ENCODE measurements at regions not wholly inside any gene's neighbourhood (a gene's known extent, or its start where the extent isn't known, plus 50 kb on each side); places are given as distances from the start of the nearest gene placed in this dataset.

DNA sequence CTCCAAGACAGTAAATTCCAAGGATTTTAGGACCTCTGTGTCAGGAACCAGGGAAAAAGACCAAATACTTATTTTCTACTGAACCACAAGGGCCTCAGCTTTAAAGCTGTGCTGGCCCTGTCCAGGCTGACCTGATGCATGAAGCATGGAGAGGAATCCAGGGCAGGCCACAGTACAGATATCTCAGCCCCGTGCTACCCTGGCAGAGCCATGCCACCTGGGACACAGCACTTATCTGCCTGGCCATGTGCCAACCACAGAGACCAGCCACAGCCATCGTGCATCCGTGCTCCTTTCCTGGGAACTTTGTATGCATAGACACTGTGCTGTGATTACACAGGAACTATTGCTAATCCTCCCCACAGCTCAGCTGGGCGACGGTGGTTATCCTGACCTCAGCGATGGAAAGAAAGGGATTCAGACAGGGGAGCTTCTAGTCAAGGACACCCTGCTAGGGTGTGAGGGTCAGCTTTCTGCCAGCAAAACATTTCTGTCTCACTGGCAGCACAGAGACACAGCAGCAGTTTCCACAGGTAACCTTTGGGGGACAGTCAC is 687.4 kb upstream of the ID2 start:
- in situ Hi-C loops (cut with MboI; ENCODE audit: low pct_ligation_motif_present in 1 of 4, low pct_unique_long_range_greater_than_20kb in 1 of 4, low sequenced_read_pairs in 3 of 4) = no loop called here
- H3K27ac ChIP-seq = no peak overlapping the region
- intact Hi-C loops (cut with DNase I; ENCODE audit: low total_unique reads) = no loop called here
- TF ChIP-seq, protein P1, sequence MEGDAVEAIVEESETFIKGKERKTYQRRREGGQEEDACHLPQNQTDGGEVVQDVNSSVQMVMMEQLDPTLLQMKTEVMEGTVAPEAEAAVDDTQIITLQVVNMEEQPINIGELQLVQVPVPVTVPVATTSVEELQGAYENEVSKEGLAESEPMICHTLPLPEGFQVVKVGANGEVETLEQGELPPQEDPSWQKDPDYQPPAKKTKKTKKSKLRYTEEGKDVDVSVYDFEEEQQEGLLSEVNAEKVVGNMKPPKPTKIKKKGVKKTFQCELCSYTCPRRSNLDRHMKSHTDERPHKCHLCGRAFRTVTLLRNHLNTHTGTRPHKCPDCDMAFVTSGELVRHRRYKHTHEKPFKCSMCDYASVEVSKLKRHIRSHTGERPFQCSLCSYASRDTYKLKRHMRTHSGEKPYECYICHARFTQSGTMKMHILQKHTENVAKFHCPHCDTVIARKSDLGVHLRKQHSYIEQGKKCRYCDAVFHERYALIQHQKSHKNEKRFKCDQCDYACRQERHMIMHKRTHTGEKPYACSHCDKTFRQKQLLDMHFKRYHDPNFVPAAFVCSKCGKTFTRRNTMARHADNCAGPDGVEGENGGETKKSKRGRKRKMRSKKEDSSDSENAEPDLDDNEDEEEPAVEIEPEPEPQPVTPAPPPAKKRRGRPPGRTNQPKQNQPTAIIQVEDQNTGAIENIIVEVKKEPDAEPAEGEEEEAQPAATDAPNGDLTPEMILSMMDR (IDR thresholded peaks at IDR 0.05) = no peak
- TF ChIP-seq POLR2A (IDR thresholded peaks at IDR 0.05) (no peak), EP300 (IDR thresholded peaks at IDR 0.05; ENCODE audit: low read depth) (no peak), POLR2AphosphoS5 (IDR thresholded peaks at IDR 0.05) (no peak)
- no peaks in the 10 kb centered on the region for H3K9me3 ChIP-seq
- WGBS, 2 donors (ENCODE audit: low coverage in 1 of 2) = 33 to 46% methylated on average over 1 to 6 of the region's 6 CpGs
- no peaks in the 10 kb centered on the region for H3K36me3 ChIP-seq
- H3K4me3 ChIP-seq = no peak overlapping the region
- H3K27me3 ChIP-seq = no peaks in the 10 kb centered on the region
- no peaks in the 10 kb centered on the region for H3K4me1 ChIP-seq
- no peak for DNase-seq

- Histone ChIP-seq H3K4me1 (no peaks in the 10 kb centered on the region), H3K9me3 (no peaks in the 10 kb centered on the region), H3K27ac (no peak overlapping the region), H3K4me3 (no peak overlapping the region), H3K36me3 (no peaks in the 10 kb centered on the region), H3K27me3 (no peaks in the 10 kb centered on the region)
- intact Hi-C loops (cut with DNase I; ENCODE audit: low total_unique reads) (no loop called here), in situ Hi-C loops (cut with MboI; ENCODE audit: low pct_ligation_motif_present in 1 of 4, low pct_unique_long_range_greater_than_20kb in 1 of 4, low sequenced_read_pairs in 3 of 4) (no loop called here)
- TF ChIP-seq POLR2AphosphoS5 (IDR thresholded peaks at IDR 0.05) (no peak), POLR2A (IDR thresholded peaks at IDR 0.05) (no peak), EP300 (IDR thresholded peaks at IDR 0.05; ENCODE audit: low read depth) (no peak)
- TF ChIP-seq, protein P1 (IDR thresholded peaks at IDR 0.05) = no peak
- WGBS, 2 donors (ENCODE audit: low coverage in 1 of 2) = 77 to 90% methylated on average over 2 of the region's 2 CpGs
- no peak for DNase-seq
Measured at GRCh38 chr2:7997279-7997678, 684.6 kb upstream of the ID2 start.

DNA sequence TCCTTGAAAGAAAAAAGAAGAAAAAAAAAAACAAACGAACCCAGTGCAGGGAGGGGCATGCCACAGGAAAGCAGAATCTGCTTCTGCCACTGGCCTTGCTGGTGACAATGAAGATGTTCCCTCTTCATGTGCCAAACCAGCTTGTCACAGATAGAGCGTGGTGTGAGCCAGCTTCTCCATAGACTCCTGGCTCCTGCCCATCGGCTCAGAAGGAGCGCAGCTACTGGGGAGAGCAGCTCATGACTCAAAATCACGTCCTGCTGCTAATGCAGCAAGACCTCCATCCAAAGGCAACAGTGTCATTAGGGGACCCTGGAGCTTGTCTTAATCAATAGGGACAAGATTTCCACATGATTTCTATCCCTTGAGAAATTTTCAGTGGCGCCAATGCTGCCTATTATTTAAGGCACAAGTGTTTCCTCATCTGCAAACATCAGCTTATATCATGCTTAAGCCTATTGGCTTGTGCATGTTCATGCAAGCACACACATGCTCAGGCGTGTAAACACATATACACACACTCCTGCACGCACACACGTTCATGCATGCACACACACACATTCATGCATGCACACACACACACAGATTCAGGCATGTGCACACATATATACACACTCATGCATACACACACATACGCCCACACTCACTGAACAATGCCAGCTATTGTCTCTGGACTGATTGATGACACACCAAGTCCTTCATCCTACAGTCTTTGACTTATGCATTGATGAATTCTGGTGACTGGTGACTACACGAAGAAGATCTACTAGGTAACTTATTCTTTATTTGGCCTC is 682.0 kb upstream of the ID2 start:
- in situ Hi-C loops (cut with MboI; ENCODE audit: low pct_ligation_motif_present in 1 of 4, low pct_unique_long_range_greater_than_20kb in 1 of 4, low sequenced_read_pairs in 3 of 4) = no loop called here
- WGBS, 2 donors (ENCODE audit: low coverage in 1 of 2) = 78 to 81% methylated on average over 7 to 11 of the region's 11 CpGs

DNA sequence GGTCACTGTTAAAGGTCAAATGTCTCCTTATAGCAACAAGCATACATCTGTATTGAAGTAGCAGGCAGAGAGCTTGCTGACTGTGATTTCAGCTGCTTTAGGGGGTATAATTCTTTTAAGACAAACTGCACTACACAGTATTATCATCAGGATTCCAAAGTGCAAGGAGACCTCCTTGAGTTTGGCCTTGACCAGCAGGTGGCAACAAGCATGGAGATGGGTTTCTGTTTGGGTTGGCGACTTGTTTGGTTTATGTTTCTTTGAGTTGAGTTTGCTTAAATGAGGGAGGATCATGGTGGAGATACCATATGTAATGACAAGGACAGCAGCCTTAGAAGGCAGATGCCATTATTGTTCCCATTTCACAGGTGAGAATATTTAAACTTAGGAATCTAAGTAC is 681.0 kb upstream of the ID2 start:
- 87 to 100% methylated on average over 1 of the region's 1 CpG for WGBS, 2 donors (ENCODE audit: low coverage in 1 of 2)
- H3K4me1 ChIP-seq = peaks cover 4 to 21% (median 11%) of the 10 kb centered on the region in 4 donors
- in situ Hi-C loops (cut with MboI; ENCODE audit: low pct_ligation_motif_present in 1 of 4, low pct_unique_long_range_greater_than_20kb in 1 of 4, low sequenced_read_pairs in 3 of 4) = no loop called here
- TF ChIP-seq, protein P1 (IDR thresholded peaks at IDR 0.05) = peak in 3 of 5 experiments; percentile 4 to 10 (median 8)
- no peak for TF ChIP-seq POLR2AphosphoS5 (IDR thresholded peaks at IDR 0.05)
- H3K4me3 ChIP-seq = no peak overlapping the region
- H3K36me3 ChIP-seq = no peaks in the 10 kb centered on the region
- H3K27ac ChIP-seq = no peak overlapping the region
- H3K27me3 ChIP-seq = no peaks in the 10 kb centered on the region
- no peak for DNase-seq
- H3K9me3 ChIP-seq = no peaks in the 10 kb centered on the region
- intact Hi-C loops (cut with DNase I; ENCODE audit: low total_unique reads) = no loop called here

More for the DNA sequence above, 682.0 kb upstream of the ID2 start:
- no peak for TF ChIP-seq POLR2AphosphoS5 (IDR thresholded peaks at IDR 0.05)
- TF ChIP-seq POLR2A (IDR thresholded peaks at IDR 0.05) = no peak
- TF ChIP-seq EP300 (IDR thresholded peaks at IDR 0.05; ENCODE audit: low read depth) = no peak
- TF ChIP-seq, protein P1 (IDR thresholded peaks at IDR 0.05) = no peak
- no peak overlapping the region for H3K27ac ChIP-seq
- intact Hi-C loops (cut with DNase I; ENCODE audit: low total_unique reads) = no loop called here
- H3K4me3 ChIP-seq = no peak overlapping the region
- no peaks in the 10 kb centered on the region for H3K36me3 ChIP-seq
- peaks cover 4 to 20% (median 11%) of the 10 kb centered on the region in 4 donors for H3K4me1 ChIP-seq
- H3K9me3 ChIP-seq = no peaks in the 10 kb centered on the region
- H3K27me3 ChIP-seq = no peaks in the 10 kb centered on the region
- no peak for DNase-seq
